Brain microvascular endothelial cell (primary cell): ENCODE measurements at regions not wholly inside any gene's neighbourhood (a gene's known extent, or its start where the extent isn't known, plus 50 kb on each side); places are given as distances from the start of the nearest gene placed in this dataset.

Experiments
- DNase-seq: peaks from one replicate; pipeline ENCODE4 v3.0.0-alpha.2; 2020
- H3K27ac ChIP-seq: fragments of 250-450 bp; sonication (Bioruptor Pico); 2 replicates; pipeline ENCODE4 v1.5.1; 2020; ENCODE audit warnings: mild to moderate bottlenecking, moderate library complexity
- H3K27me3 ChIP-seq: fragments of 250-450 bp; sonication (Bioruptor Pico); replicated peaks from 2 replicates; pipeline ENCODE4 v1.5.1; 2020; ENCODE audit warnings: mild to moderate bottlenecking
- H3K36me3 ChIP-seq: fragments of 250-450 bp; sonication (Bioruptor Pico); replicated peaks from 2 replicates; pipeline ENCODE4 v1.5.1; 2020; ENCODE audit warnings: mild to moderate bottlenecking
- H3K4me3 ChIP-seq: 2 replicates; pipeline ENCODE4 v1.5.1; 2011; ENCODE audit warnings: low read depth, mild to moderate bottlenecking, control low read depth, low read length, moderate library complexity
- in situ Hi-C: cut with HindIII; loops from 2 replicates; pipeline ENCODE4 v1.10.0; 2017; ENCODE audit warnings: low sequenced_read_pairs, low pct_ligation_motif_present
- TF ChIP-seq, protein P1 (sequence below): IDR thresholded peaks from 2 replicates; pipeline ENCODE4 v1.5.1; 2011; ENCODE audit warnings: low read depth, mild to moderate bottlenecking, moderate library complexity, low read length, control low read depth, inconsistent platforms; ENCODE audit errors: missing control alignments

DNA sequence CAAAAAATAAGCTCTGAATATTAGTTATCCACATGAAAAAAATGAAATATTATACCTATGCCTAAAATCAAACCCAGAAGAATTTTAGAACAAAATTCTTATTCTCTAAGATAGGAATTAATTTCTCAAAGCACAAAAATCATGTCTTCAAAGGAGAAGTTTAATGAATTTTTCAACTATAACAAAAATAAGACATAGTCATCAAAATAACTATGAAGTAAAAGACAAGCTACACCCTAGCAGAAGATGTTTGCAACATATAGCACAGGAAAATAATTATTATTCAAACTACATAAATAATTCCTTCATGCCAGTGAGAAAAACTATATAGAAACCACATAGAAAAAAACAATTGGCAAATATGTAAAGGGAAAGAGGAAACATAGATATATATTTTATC is 1203.6 kb upstream of the GJE1 start:
- TF ChIP-seq, protein P1, sequence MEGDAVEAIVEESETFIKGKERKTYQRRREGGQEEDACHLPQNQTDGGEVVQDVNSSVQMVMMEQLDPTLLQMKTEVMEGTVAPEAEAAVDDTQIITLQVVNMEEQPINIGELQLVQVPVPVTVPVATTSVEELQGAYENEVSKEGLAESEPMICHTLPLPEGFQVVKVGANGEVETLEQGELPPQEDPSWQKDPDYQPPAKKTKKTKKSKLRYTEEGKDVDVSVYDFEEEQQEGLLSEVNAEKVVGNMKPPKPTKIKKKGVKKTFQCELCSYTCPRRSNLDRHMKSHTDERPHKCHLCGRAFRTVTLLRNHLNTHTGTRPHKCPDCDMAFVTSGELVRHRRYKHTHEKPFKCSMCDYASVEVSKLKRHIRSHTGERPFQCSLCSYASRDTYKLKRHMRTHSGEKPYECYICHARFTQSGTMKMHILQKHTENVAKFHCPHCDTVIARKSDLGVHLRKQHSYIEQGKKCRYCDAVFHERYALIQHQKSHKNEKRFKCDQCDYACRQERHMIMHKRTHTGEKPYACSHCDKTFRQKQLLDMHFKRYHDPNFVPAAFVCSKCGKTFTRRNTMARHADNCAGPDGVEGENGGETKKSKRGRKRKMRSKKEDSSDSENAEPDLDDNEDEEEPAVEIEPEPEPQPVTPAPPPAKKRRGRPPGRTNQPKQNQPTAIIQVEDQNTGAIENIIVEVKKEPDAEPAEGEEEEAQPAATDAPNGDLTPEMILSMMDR, result no peak
- H3K4me3 ChIP-seq, result no peak overlapping the region
- in situ Hi-C loops, result no loop called here

DNA sequence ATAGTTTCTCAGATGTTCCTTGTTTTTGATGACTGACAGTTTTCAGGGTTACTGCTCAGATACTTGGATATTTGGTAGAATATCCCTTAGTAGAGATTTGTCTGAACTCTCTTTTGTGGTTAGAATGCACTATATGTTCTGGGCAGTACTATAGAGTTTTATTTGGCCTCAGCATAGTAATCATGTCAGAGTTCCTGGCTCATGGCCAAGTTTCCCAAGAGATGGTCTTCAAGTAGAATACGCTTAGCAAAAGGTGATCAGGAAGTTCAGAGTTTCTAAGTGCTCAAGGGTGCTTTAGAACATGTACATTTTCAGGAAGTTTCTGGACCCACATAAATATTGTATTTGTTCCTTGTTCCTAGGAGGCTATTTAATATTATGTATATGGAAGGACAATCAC is 1209.7 kb upstream of the GJE1 start:
- Histone ChIP-seq H3K27me3 (no peaks in the 10 kb centered on the region), H3K36me3 (no peaks in the 10 kb centered on the region), H3K27ac (no peak overlapping the region), H3K4me3 (no peak overlapping the region)
- in situ Hi-C loops, result no loop called here
- no peak for DNase-seq
- TF ChIP-seq, protein P1, result no peak

More for the DNA sequence above, 1203.6 kb upstream of the GJE1 start:
- Histone ChIP-seq H3K27ac (no peak overlapping the region), H3K36me3 (no peaks in the 10 kb centered on the region), H3K27me3 (no peaks in the 10 kb centered on the region)
- no peak for DNase-seq

DNA sequence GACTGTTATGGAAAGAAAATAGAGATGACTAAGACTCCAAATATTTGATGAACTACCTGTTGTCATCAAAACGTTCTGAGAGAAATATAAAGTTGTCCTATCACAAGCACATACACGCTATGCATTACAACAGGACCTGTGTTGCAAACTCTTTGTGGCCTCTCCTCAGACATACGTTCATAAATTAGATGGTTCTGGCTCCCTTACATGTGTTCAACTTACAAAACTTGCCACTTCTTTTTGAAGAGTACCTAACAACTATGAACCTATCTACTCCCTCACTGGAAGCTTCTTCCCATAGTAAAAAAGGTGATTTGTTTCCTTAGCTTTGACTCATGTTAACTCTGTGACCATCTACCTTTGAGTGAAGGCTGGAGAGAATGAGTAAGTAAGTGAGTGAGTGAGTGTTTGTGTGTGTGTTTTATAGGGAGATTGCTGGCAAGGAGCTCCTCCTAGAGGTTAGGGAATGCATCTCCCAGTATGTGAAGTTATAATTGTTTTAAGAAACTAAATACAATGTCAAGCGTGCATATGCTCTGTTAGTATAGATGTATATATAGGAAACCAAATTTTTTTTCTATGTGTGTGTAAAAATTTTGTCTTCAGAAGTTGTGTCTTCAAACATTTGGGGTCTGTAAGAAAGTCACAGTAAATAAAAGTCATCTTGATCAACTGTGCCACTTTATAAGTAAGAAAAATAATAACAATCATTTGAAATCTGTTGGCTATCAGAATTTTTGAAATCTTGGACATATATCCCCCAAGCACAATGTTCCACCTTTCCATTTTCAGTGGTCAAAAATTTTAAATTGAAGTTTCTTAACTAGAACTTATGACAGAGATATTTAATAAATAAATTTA is 1211.1 kb upstream of the GJE1 start:
- Histone ChIP-seq H3K27ac (no peak overlapping the region), H3K27me3 (no peaks in the 10 kb centered on the region), H3K36me3 (no peaks in the 10 kb centered on the region), H3K4me3 (no peak overlapping the region)
- TF ChIP-seq, protein P1, result peak; percentile 77
- in situ Hi-C loops, result no loop called here
- peak; percentile 64 for DNase-seq

DNA sequence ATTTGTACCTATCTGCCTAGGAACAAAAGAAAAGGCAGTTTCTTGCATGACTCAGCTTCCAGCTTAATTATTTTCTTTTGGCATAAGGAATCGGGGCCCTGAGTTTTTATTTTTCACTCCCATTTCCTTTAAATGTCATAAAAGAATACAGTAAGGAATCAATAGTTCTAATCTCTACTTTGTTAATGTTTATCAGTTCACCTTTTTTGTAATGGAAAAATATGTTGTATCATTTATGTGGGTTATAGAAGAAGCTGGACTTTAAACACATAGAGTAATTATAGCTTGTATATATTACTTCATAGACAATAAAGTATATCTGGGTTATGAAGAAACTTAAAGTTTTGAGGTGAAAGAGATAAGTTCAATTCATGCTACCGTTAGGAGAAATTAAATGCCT is 1214.8 kb upstream of the GJE1 start:
- TF ChIP-seq, protein P1, result no peak
- H3K4me3 ChIP-seq, result no peak overlapping the region
- no peak for DNase-seq
- no peaks in the 10 kb centered on the region for H3K27me3 ChIP-seq
- H3K27ac ChIP-seq, result no peak overlapping the region
- no peaks in the 10 kb centered on the region for H3K36me3 ChIP-seq
- in situ Hi-C loops, result no loop called here

DNA sequence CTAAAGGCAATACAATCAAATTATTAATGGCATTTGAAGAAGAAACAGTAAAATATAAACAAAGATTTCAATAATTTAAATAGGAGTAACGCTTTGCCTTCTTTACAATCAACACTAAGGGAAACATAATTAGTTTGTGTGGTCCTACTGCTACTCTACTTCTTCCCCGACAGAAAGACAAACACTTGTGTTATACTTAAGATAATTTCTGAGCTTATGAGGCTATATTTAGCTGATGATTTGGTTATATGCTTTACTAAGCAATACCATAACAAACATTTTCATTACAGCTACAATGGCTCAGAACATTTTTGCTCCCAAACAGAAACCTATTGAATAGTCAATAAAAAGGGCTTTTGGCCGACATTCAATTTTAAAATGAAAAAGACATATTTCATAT is 1217.2 kb upstream of the GJE1 start:
- TF ChIP-seq, protein P1, result no peak
- H3K4me3 ChIP-seq, result no peak overlapping the region
- H3K36me3 ChIP-seq, result no peaks in the 10 kb centered on the region
- DNase-seq, result no peak
- no peaks in the 10 kb centered on the region for H3K27me3 ChIP-seq
- in situ Hi-C loops, result no loop called here
- H3K27ac ChIP-seq, result no peak overlapping the region

DNA sequence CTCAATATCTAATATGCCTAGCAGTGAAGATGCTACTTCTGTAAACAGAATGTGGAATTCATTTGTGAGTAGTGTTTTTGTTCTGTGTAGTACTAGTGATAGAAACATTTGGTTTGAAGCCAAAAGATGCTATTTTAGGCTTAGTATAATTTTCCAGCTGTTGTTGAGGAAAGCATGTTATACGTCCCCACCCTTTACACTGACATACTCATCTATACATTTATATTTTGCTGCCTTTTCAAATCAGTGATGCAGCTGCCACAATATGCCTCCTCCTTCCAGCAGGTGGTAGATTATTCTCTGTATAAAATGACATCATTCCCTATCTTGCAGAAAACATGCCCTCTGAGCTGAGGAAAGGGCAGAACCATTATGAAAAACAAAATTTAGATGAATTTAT is 1217.6 kb upstream of the GJE1 start:
- Histone ChIP-seq H3K27ac (no peak overlapping the region), H3K27me3 (no peaks in the 10 kb centered on the region), H3K4me3 (no peak overlapping the region), H3K36me3 (no peaks in the 10 kb centered on the region)
- DNase-seq, result no peak
- in situ Hi-C loops, result no loop called here
- TF ChIP-seq, protein P1, result no peak
